SK-N-SH (cell line): ENCODE measurements at regions not wholly inside any gene's neighbourhood (a gene's known extent, or its start where the extent isn't known, plus 50 kb on each side); places are given as distances from the start of the nearest gene placed in this dataset.

Experiments
- CTCF ChIA-PET: fragments of 300-600, 350-600 bp; formaldehyde crosslinking; extraction: SDS; loops from one replicate; lab custom pipeline; 2021; lab: Yijun Ruan, JAX
- POLR2A ChIA-PET: fragments of 350-600 bp; sonication (Branson Sonifier 250); formaldehyde crosslinking; extraction: SDS; loops from one replicate; lab custom pipeline; 2020; ENCODE audit warnings: antibody characterized with exemption, inconsistent platforms; lab: Yijun Ruan, JAX
- DNase-seq: peaks from one replicate; pipeline ENCODE4 v3.0.0; 2012
- H2AFZ ChIP-seq: fragments of 200-600 bp; sonication (generic); 2 replicates; pipeline ENCODE4 v1.8.1; 2016; ENCODE audit warnings: antibody characterized with exemption, mild to moderate bottlenecking, low read depth
- H3F3A ChIP-seq: fragments of 200-600 bp; sonication (generic); replicated peaks from 2 replicates; pipeline ENCODE3; 2016; ENCODE audit warnings: antibody characterized with exemption, mild to moderate bottlenecking; ENCODE audit not compliant: insufficient read depth
- H3K27ac ChIP-seq, 2 experiments: fragments of 200-500 bp in 1 of 2; fragments of 200-600 bp in 1 of 2; sonication (Bioruptor generic) in 1 of 2; sonication (generic), shearing (Covaris generic) in 1 of 2; 2 replicates each; pipeline versions ENCODE4 v1.5.1 to v1.6.1; 2014 to 2016; ENCODE audit warnings: low read depth in 2 of 2, inconsistent platforms in 1 of 2, low read length in 1 of 2, mild to moderate bottlenecking in 1 of 2, mixed read lengths in 1 of 2
- H3K27me3 ChIP-seq: fragments of 200-600 bp; sonication (generic), shearing (Covaris generic); 2 replicates; pipeline ENCODE4 v1.6.1; 2016; ENCODE audit warnings: mixed run types; ENCODE audit not compliant: insufficient read depth
- H3K36me3 ChIP-seq, 2 experiments: fragments of 200-500 bp in 1 of 2; fragments of 200-600 bp in 1 of 2; sonication (Bioruptor generic) in 1 of 2; sonication (generic) in 1 of 2; replicated peaks in 1 of 2; 2 replicates each; pipeline versions ENCODE3 to v1.5.1; 2014 to 2016; ENCODE audit warnings: low read length in 1 of 2, mild to moderate bottlenecking in 1 of 2; ENCODE audit not compliant: insufficient read depth in 2 of 2, control insufficient read depth in 1 of 2
- H3K4me1 ChIP-seq, 2 experiments: fragments of 200-500 bp in 1 of 2; fragments of 200-600 bp in 1 of 2; sonication (Bioruptor generic) in 1 of 2; sonication (generic), shearing (Covaris generic) in 1 of 2; 2 replicates each; pipeline versions ENCODE4 v1.5.1 to v1.6.1; 2014 to 2016; ENCODE audit warnings: low read depth in 1 of 2, low read length in 1 of 2, mixed run types in 1 of 2; ENCODE audit not compliant: insufficient read depth in 2 of 2, control insufficient read depth in 1 of 2
- H3K4me2 ChIP-seq: fragments of 200-600 bp; sonication (generic), shearing (Covaris generic); 2 replicates; pipeline ENCODE4 v1.6.1; 2017; ENCODE audit warnings: mixed run types
- H3K4me3 ChIP-seq, 2 experiments: fragments of 200-500 bp in 1 of 2; fragments of 200-600 bp in 1 of 2; sonication (Bioruptor generic) in 1 of 2; sonication (generic), shearing (Covaris generic) in 1 of 2; 2 replicates each; pipeline versions ENCODE4 v1.5.1 to v1.8.1; 2014 to 2016; ENCODE audit warnings: low read depth in 2 of 2, inconsistent platforms in 1 of 2, low read length in 1 of 2, mild to moderate bottlenecking in 1 of 2, mixed read lengths in 1 of 2, moderate library complexity in 1 of 2
- H3K79me2 ChIP-seq: fragments of 200-600 bp; sonication (generic); 2 replicates; pipeline ENCODE4 v1.8.1; 2017; ENCODE audit warnings: mild to moderate bottlenecking; ENCODE audit not compliant: insufficient read depth
- H3K9ac ChIP-seq: fragments of 200-600 bp; sonication (generic); 2 replicates; pipeline ENCODE4 v1.6.1; 2017; ENCODE audit warnings: mixed run types
- H3K9me2 ChIP-seq: fragments of 200-600 bp; sonication (generic); 2 replicates; pipeline ENCODE4 v1.6.1; 2017; ENCODE audit warnings: mixed run types
- H3K9me3 ChIP-seq: fragments of 200-600 bp; sonication (generic); 2 replicates; pipeline ENCODE4 v1.6.1; 2017; ENCODE audit warnings: mixed run types, mild to moderate bottlenecking, moderate library complexity
- H4K20me1 ChIP-seq: fragments of 200-600 bp; sonication (generic); 2 replicates; pipeline ENCODE4 v1.6.1; 2017; ENCODE audit warnings: mild to moderate bottlenecking, mixed run types; ENCODE audit not compliant: insufficient read depth
- EZH2phosphoT487 ChIP-seq: fragments of 200-600 bp; sonication (generic); IDR thresholded peaks from 2 replicates; pipeline ENCODE4 v1.6.1; 2017; ENCODE audit warnings: low read depth, mixed run types, mild to moderate bottlenecking, antibody characterized with exemption, moderate library complexity, borderline replicate concordance
- FOSL2 ChIP-seq: IDR thresholded peaks from 2 replicates; pipeline ENCODE4 v1.4.0; 2012; ENCODE audit warnings: low read depth, mild to moderate bottlenecking, moderate library complexity, borderline replicate concordance
- JUND ChIP-seq: IDR thresholded peaks from 2 replicates; pipeline ENCODE4 v1.4.0; 2012
- MAX ChIP-seq: IDR thresholded peaks from 2 replicates; pipeline ENCODE4 v1.4.0; 2012; ENCODE audit warnings: low read depth
- MXI1 ChIP-seq: IDR thresholded peaks from 2 replicates; pipeline ENCODE4 v1.6.1; 2012; ENCODE audit warnings: mild to moderate bottlenecking, low read depth, low read length, improper control_type of control experiment
- NFIC ChIP-seq: IDR thresholded peaks from 2 replicates; pipeline ENCODE4 v1.4.0; 2012; ENCODE audit warnings: borderline replicate concordance
- POLR2AphosphoS5 ChIP-seq: IDR thresholded peaks from 2 replicates; pipeline ENCODE4 v1.6.1; 2012; ENCODE audit warnings: low read depth, low read length
- RCOR1 ChIP-seq: fragments of 150-350 bp; IDR thresholded peaks from 2 replicates; pipeline ENCODE4 v1.6.1; 2017; ENCODE audit warnings: antibody characterized with exemption, low read length
- RXRA ChIP-seq: IDR thresholded peaks from 2 replicates; pipeline ENCODE4 v1.4.0; 2012; ENCODE audit warnings: low read depth, mild to moderate bottlenecking, borderline replicate concordance
- SIN3A ChIP-seq: IDR thresholded peaks from 2 replicates; pipeline ENCODE4 v1.6.1; 2012; ENCODE audit warnings: low read depth, mild to moderate bottlenecking, low read length, moderate library complexity, borderline replicate concordance
- TCF12 ChIP-seq: IDR thresholded peaks from 2 replicates; pipeline ENCODE4 v1.4.0; 2012
- TEAD4 ChIP-seq: IDR thresholded peaks from 2 replicates; pipeline ENCODE4 v1.4.0; 2012; ENCODE audit warnings: mild to moderate bottlenecking, borderline replicate concordance; ENCODE audit not compliant: insufficient read depth
- USF1 ChIP-seq: IDR thresholded peaks from 2 replicates; pipeline ENCODE4 v1.4.0; 2012; ENCODE audit warnings: low read depth, borderline replicate concordance
- ZBTB33 ChIP-seq: IDR thresholded peaks from 2 replicates; pipeline ENCODE4 v1.4.0; 2012; ENCODE audit warnings: low read depth, borderline replicate concordance
- WGBS: methylation state at CpG from one replicate; pipeline ENCODE4 v1.1.6; 2017; ENCODE audit warnings: low lambda C conversion rate; 5-methylcytosine and 5-hydroxymethylcytosine counted together
- TF ChIP-seq, protein P1 (sequence below): fragments of 200-600 bp; sonication (generic); IDR thresholded peaks from 2 replicates; pipeline ENCODE4 v1.6.1; 2017; ENCODE audit warnings: antibody characterized with exemption, mild to moderate bottlenecking, moderate library complexity

GRCh38 chr3:178389258-178389657, 147.0 kb upstream of the KCNMB2 start:
- no peak overlapping the region for H3K4me2 ChIP-seq
- 47% methylated on average over 1 of the region's 1 CpG for WGBS
- H3K9me2 ChIP-seq = no peaks in the 10 kb centered on the region
- no peaks in the 10 kb centered on the region for H3K79me2 ChIP-seq
- peaks cover 7% of the 10 kb centered on the region for H3F3A ChIP-seq
- H3K4me3 ChIP-seq = no peak overlapping the region
- H3K9ac ChIP-seq = no peak overlapping the region
- H4K20me1 ChIP-seq = no peaks in the 10 kb centered on the region
- H2AFZ ChIP-seq = no peak overlapping the region
- H3K27me3 ChIP-seq = no peaks in the 10 kb centered on the region
- POLR2A ChIA-PET = no interaction called here
- peaks cover 8 to 18% of the 10 kb centered on the region in 2 experiments; a peak in 2 of 4 replicates for H3K4me1 ChIP-seq
- H3K27ac ChIP-seq = no peak overlapping the region
- CTCF ChIA-PET = interaction anchor here (0.6 kb wide), 1 partner anchor 47 kb away, joined by 3 read pairs; no protein-coding TSS in a partner anchor
- H3K9me3 ChIP-seq = no peaks in the 10 kb centered on the region
- no peaks in the 10 kb centered on the region for H3K36me3 ChIP-seq
- no peak for DNase-seq
- TF ChIP-seq EZH2phosphoT487 = no peak
- TF ChIP-seq NFIC = no peak
- TF ChIP-seq, all 33 proteins: peak for 0

DNA sequence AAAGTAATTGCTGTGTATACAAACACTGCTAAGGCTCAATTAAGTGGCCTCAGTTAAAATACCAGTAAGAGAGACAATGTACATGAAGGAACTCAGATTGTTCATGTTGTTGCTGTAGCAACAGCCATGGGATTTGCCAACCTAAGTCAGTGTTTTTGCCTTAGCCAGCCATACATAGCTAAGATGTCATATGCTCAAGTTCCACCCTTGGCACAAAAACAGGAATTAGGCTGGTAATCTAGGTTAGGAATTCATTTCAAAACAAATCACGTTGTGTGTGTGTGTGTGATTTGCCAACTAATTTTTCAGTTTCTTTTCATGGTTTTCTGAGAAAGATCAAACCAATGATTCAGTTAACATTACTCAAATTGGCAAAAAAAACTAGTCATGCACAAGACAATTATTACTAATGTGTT, 143.7 kb upstream of the KCNMB2 start:
- peak overlapping the region; percentile 3; the same call in 1 of the 2 replicates for H2AFZ ChIP-seq
- CTCF ChIA-PET = interaction anchor here (2.5 kb wide), 1 partner anchor 44 kb away, joined by 7 read pairs; no protein-coding TSS in a partner anchor
- no peak overlapping the region for H3K4me3 ChIP-seq
- peaks cover 4% of the 10 kb centered on the region for H3F3A ChIP-seq
- 31% methylated on average over 1 of the region's 1 CpG for WGBS
- H3K9me2 ChIP-seq = no peaks in the 10 kb centered on the region
- H3K4me2 ChIP-seq = no peak overlapping the region
- no peaks in the 10 kb centered on the region for H3K27me3 ChIP-seq
- H3K36me3 ChIP-seq = no peaks in the 10 kb centered on the region
- H3K79me2 ChIP-seq = no peaks in the 10 kb centered on the region
- TF ChIP-seq MXI1 (no peak), SIN3A (no peak), ZBTB33 (no peak), RCOR1 (no peak), POLR2AphosphoS5 (no peak), TCF12 (no peak), FOSL2 (no peak), USF1 (no peak), JUND (no peak), MAX (no peak), TEAD4 (no peak), RXRA (no peak), NFIC (no peak)
- TF ChIP-seq, protein P1, sequence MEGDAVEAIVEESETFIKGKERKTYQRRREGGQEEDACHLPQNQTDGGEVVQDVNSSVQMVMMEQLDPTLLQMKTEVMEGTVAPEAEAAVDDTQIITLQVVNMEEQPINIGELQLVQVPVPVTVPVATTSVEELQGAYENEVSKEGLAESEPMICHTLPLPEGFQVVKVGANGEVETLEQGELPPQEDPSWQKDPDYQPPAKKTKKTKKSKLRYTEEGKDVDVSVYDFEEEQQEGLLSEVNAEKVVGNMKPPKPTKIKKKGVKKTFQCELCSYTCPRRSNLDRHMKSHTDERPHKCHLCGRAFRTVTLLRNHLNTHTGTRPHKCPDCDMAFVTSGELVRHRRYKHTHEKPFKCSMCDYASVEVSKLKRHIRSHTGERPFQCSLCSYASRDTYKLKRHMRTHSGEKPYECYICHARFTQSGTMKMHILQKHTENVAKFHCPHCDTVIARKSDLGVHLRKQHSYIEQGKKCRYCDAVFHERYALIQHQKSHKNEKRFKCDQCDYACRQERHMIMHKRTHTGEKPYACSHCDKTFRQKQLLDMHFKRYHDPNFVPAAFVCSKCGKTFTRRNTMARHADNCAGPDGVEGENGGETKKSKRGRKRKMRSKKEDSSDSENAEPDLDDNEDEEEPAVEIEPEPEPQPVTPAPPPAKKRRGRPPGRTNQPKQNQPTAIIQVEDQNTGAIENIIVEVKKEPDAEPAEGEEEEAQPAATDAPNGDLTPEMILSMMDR = no peak
- no peak overlapping the region for H3K9ac ChIP-seq
- H3K27ac ChIP-seq = no peak overlapping the region
- no peaks in the 10 kb centered on the region for H3K9me3 ChIP-seq
- POLR2A ChIA-PET = no interaction called here
- no peaks in the 10 kb centered on the region for H4K20me1 ChIP-seq
- no peak for DNase-seq
- peaks cover 0 to 8% of the 10 kb centered on the region in 2 experiments; a peak in 1 of 4 replicates for H3K4me1 ChIP-seq
